K562 (cell line): ENCODE measurements at regions not wholly inside any gene's neighbourhood (a gene's known extent, or its start where the extent isn't known, plus 50 kb on each side); places are given as distances from the start of the nearest gene placed in this dataset.
A peak's percentile ranks its signal among the peaks of the same experiment; 100 is the strongest.

Source experiments
- ATAC-seq: fragments of 200-7000 bp; cut with Tn5 transposase; 3 replicates; pipeline ENCODE4 v1.9.1; 2020; ENCODE audit warnings: moderate library complexity
- BruUV-seq: library from RNA; stranded (reverse); fragments of 400-500 nt; replicated peaks from 2 replicates; lab custom pipeline; 2021; lab: Mats Ljungman, UMichigan
- CTCF ChIA-PET: fragments of 300-600 bp; formaldehyde crosslinking; extraction: SDS; loops from one replicate; lab custom pipeline; 2021; ENCODE audit warnings: low intra/inter-chr PET ratio; lab: Yijun Ruan, JAX
- POLR2A ChIA-PET: fragments of 300-600, 350-650 bp; sonication (Branson Sonifier 250); formaldehyde crosslinking; extraction: SDS; loops from one replicate; lab custom pipeline; 2021; ENCODE audit warnings: antibody characterized with exemption, inconsistent platforms; lab: Yijun Ruan, JAX
- DNase-seq, 4 experiments: peaks; one replicate each; pipeline versions ENCODE4 v3.0.0 to v3.0.0-alpha.2; 2011 to 2018; ENCODE audit warnings: low spot score in 3 of 4, mixed read lengths in 3 of 4; ENCODE audit errors: extremely low read depth in 1 of 4
- FAIRE-seq: peaks from 2 replicates; lab custom pipeline; 2011; peaks lifted over from hg19 to GRCh38; lab: Jason Lieb, UNC
- H2AFZ ChIP-seq: 2 replicates; pipeline ENCODE4 v1.6.0; 2011; ENCODE audit warnings: low read depth, low read length, control low read depth, inconsistent platforms
- H3K27ac ChIP-seq: fragments of 200-600 bp; 3 replicates; pipeline ENCODE4 v1.8.0; 2011; ENCODE audit warnings: low read depth, mild to moderate bottlenecking, control low read depth, inconsistent platforms, low read length, moderate library complexity, mixed read lengths; ENCODE audit errors: extremely low read depth
- H3K27me3 ChIP-seq, 2 experiments: fragments of 300-600 bp in 1 of 2; 2 replicates in 1 of 2; 3 replicates in 1 of 2; pipeline versions ENCODE4 v1.6.0 to v1.8.0; 2011; ENCODE audit warnings: inconsistent platforms in 2 of 2, low read length in 2 of 2, mild to moderate bottlenecking in 1 of 2, mixed read lengths in 1 of 2, moderate library complexity in 1 of 2; ENCODE audit not compliant: control insufficient read depth in 2 of 2, insufficient read depth in 2 of 2
- H3K36me3 ChIP-seq: fragments of 300-600 bp; 3 replicates; pipeline ENCODE4 v1.8.0; 2011; ENCODE audit warnings: mild to moderate bottlenecking, low read length, inconsistent platforms; ENCODE audit not compliant: control insufficient read depth, insufficient read depth
- H3K4me1 ChIP-seq, 2 experiments: fragments of 200-600 bp in 1 of 2; replicated peaks in 1 of 2; 2 replicates in 1 of 2; 3 replicates in 1 of 2; pipeline versions ENCODE4 v1.5.1 to v1.8.0; 2011; ENCODE audit warnings: inconsistent platforms in 2 of 2, low read length in 2 of 2, mild to moderate bottlenecking in 1 of 2, mixed read lengths in 1 of 2, moderate library complexity in 1 of 2; ENCODE audit not compliant: control insufficient read depth in 2 of 2, insufficient read depth in 2 of 2
- H3K4me2 ChIP-seq: 2 replicates; pipeline ENCODE4 v1.6.1; 2011; ENCODE audit warnings: low read length, control low read depth, inconsistent platforms, mixed read lengths; ENCODE audit not compliant: insufficient read depth
- H3K4me3 ChIP-seq: fragments of 200-600 bp; sonication (generic), shearing (Covaris generic); 2 replicates; pipeline ENCODE4 v1.5.1; 2016; ENCODE audit warnings: control low read depth, inconsistent platforms
- H3K79me2 ChIP-seq: fragments of 200-600 bp; 3 replicates; pipeline ENCODE4 v1.8.0; 2011; ENCODE audit warnings: low read length, inconsistent platforms; ENCODE audit not compliant: control insufficient read depth, insufficient read depth
- H3K9ac ChIP-seq, 2 experiments: 2 replicates each; pipeline versions ENCODE4 v1.6.0 to v1.6.1; 2011; ENCODE audit warnings: low read depth in 2 of 2, low read length in 2 of 2, control low read depth in 1 of 2, inconsistent platforms in 1 of 2, mild to moderate bottlenecking in 1 of 2, mixed read lengths in 1 of 2; ENCODE audit not compliant: insufficient read depth in 1 of 2
- H3K9me1 ChIP-seq: one replicate; pipeline ENCODE4 v1.6.0; 2011; ENCODE audit warnings: inconsistent platforms, mild to moderate bottlenecking, low read length, moderate library complexity; ENCODE audit not compliant: control insufficient read depth, insufficient read depth
- H3K9me3 ChIP-seq: replicated peaks from 2 replicates; pipeline ENCODE4 v1.5.1; 2011; ENCODE audit warnings: low read depth, low read length, inconsistent platforms; ENCODE audit not compliant: control insufficient read depth, insufficient read depth
- H4K20me1 ChIP-seq: replicated peaks from 2 replicates; pipeline ENCODE4 v1.6.1; 2011; ENCODE audit warnings: low read length, inconsistent platforms, mixed read lengths; ENCODE audit not compliant: control insufficient read depth, insufficient read depth
- NR0B1 ChIP-seq: fragments of 450-650 bp; IDR thresholded peaks from one replicate; pipeline ENCODE4 v1.6.1; 2018; ENCODE audit warnings: mild to moderate bottlenecking, moderate library complexity; ENCODE audit not compliant: partially characterized antibody
- POLR2B ChIP-seq: fragments of 450-650 bp; IDR thresholded peaks from 2 replicates; pipeline ENCODE4 v1.6.1; 2018; ENCODE audit warnings: low read depth; ENCODE audit not compliant: partially characterized antibody
- RBM25 ChIP-seq: fragments of 200-400 bp; formaldehyde crosslinking; IDR thresholded peaks from 2 replicates; pipeline ENCODE4 v1.6.1; 2018; ENCODE audit warnings: low read length, low read depth, moderate library complexity; ENCODE audit not compliant: severe bottlenecking
- SPI1 ChIP-seq: IDR thresholded peaks from 2 replicates; pipeline ENCODE4 v1.6.1; 2011; ENCODE audit warnings: low read depth, low read length, control low read depth, borderline replicate concordance
- TSHZ1 ChIP-seq: fragments of 250-450 bp; sonication (Bioruptor Pico); IDR thresholded peaks from 2 replicates; pipeline ENCODE4 v1.4.0; 2020; ENCODE audit warnings: mild to moderate bottlenecking, moderate library complexity
- ZNF277 ChIP-seq: fragments of 250-450 bp; sonication (Bioruptor Pico); IDR thresholded peaks from 2 replicates; pipeline ENCODE4 v1.8.0; 2022; ENCODE audit warnings: inconsistent platforms, mild to moderate bottlenecking, moderate library complexity, borderline replicate concordance
- WGBS: fragments of 100-300 bp; shearing (Covaris generic); methylation state at CpG from one replicate; pipeline ENCODE4 v1.1.6; 2016; ENCODE audit warnings: low coverage, mixed read lengths; ENCODE audit not compliant: insufficient coverage; ENCODE audit errors: missing lambda C conversion rate; 5-methylcytosine and 5-hydroxymethylcytosine counted together
- in situ Hi-C: fragments of 300-500 bp; cut with MboI; formaldehyde crosslinking; loops from 4 replicates; pipeline ENCODE4 v1.15.0; 2018; ENCODE audit warnings: inconsistent platforms, mixed read lengths
- intact Hi-C: fragments of 100-400 bp; cut with micrococcal nuclease; formaldehyde crosslinking; loops from 2 replicates; pipeline ENCODE4 v1.14.2; 2022

GRCh38 chr9:106528158-106528557, 334.8 kb upstream of the ZNF462 start:
- no peaks in the 10 kb centered on the region for H3K36me3 ChIP-seq
- H3K9ac ChIP-seq = no peak overlapping the region
- H3K4me2 ChIP-seq = no peak overlapping the region
- POLR2A ChIA-PET = no interaction called here
- no peaks in the 10 kb centered on the region for H4K20me1 ChIP-seq
- H3K4me3 ChIP-seq = no peak overlapping the region
- BruUV-seq = no TSS peak
- no peak overlapping the region for H3K27ac ChIP-seq
- CTCF ChIA-PET = no interaction called here
- intact Hi-C loops (no loop called here), in situ Hi-C loops (no loop called here)
- no peak for DNase-seq
- TF ChIP-seq SPI1 = peak; percentile 47; the same call in 1 of the 2 replicates
- no peak for TF ChIP-seq POLR2B
- TF ChIP-seq RBM25 = no peak
- no peak for TF ChIP-seq TSHZ1 (CRISPR knock-in tag)
- TF ChIP-seq ZNF277 (CRISPR knock-in tag) = no peak
- no peak for TF ChIP-seq NR0B1
- H3K9me1 ChIP-seq = no peaks in the 10 kb centered on the region
- no peaks in the 10 kb centered on the region for H3K79me2 ChIP-seq
- no peaks in the 10 kb centered on the region for H3K9me3 ChIP-seq
- no peaks in the 10 kb centered on the region for H3K4me1 ChIP-seq
- H3K27me3 ChIP-seq = no peaks in the 10 kb centered on the region
- FAIRE-seq = no peak
- ATAC-seq = no peak
- WGBS = 0% methylated on average over 4 of the region's 4 CpGs
- H2AFZ ChIP-seq = no peak overlapping the region
